Activated naive CD4-positive, alpha-beta T cell treated with anti-CD3 and anti-CD28 coated beads, Interleukin-2, amount 50 U/mL, for 72 hours (primary cell): ENCODE measurements at regions not wholly inside any gene's neighbourhood (a gene's known extent, or its start where the extent isn't known, plus 50 kb on each side); places are given as distances from the start of the nearest gene placed in this dataset.

Experiments
- ATAC-seq, 2 donors: fragments of 150-1000 bp; cut with Tn5 transposase; 2 replicates each; pipeline ENCODE4 v1.10.0; 2021; ENCODE audit warnings: mild to moderate bottlenecking in 2 of 2, moderate library complexity in 2 of 2
- DNase-seq, 2 donors: peaks; one replicate each; pipeline ENCODE4 v3.0.0; 2021 to 2022; ENCODE audit warnings: low spot score in 2 of 2
- H3K27ac Mint-ChIP-seq, 2 donors: one replicate each; pipeline ENCODE4 v1.8.0; 2022; ENCODE audit warnings: mild to moderate bottlenecking in 2 of 2, mixed read lengths in 2 of 2
- H3K36me3 Mint-ChIP-seq, 2 donors: one replicate each; pipeline ENCODE4 v1.8.0; 2022; ENCODE audit warnings: mixed read lengths in 2 of 2
- H3K9me3 Mint-ChIP-seq, 2 donors: one replicate each; pipeline ENCODE4 v1.8.0; 2022; ENCODE audit warnings: mixed read lengths in 2 of 2

DNA sequence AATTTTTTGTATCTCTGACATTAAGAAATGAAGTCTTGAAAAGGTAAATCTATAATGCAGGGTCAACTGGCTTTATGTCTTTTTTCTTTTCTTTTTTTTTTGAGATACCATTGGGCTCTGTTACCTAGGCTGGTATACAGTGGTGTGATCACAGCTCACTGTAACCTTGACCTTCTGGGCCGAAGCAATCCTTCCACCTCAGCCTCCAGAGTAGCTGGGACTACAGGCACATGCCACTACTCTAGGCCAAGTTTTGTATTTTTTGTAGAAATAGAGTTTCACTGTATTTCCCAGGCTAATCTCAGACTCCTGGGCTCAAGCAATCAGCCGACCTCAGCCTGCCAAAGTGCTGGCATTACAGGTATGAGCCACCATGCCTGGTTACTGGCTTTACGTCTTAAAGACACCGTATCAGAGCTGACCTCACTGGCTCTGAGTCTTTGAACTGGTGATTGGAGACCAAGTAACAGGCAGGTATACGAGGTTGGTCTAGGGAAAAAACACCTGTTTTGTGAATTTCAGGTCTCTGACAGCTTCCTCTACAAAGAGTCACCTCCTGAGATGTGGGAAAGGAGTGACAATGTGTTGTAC lies 70.4 kb upstream of the GPBP1 start:
- DNase-seq = no peak
- ATAC-seq = no peak
- Mint-ChIP-seq H3K36me3 (peaks cover 3 to 5% of the 10 kb centered on the region in 2 donors), H3K27ac (no peak overlapping the region), H3K9me3 (peaks cover 3 to 5% of the 10 kb centered on the region in 2 donors)

DNA sequence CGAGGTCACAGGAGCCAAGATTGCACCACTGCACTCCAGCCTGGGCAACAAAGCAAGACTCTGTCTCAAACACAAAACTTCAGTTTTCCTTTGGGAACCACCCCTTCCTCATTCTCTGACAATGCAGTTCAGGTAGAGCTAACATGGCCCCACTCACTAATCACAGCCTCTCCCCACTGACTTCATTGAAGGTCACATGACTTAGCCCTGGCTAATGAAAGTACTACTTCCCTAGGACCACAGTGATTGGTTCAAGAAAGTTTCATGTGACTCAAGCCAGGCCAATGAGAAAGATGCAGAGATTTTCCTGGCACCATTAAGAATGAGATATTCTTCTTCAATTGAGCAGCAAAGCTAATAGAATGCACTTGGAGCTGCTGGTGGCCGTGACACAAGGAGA lies 67.2 kb upstream of the GPBP1 start:
- Mint-ChIP-seq H3K9me3 (no peaks in the 10 kb centered on the region), H3K27ac (no peak overlapping the region)

DNA sequence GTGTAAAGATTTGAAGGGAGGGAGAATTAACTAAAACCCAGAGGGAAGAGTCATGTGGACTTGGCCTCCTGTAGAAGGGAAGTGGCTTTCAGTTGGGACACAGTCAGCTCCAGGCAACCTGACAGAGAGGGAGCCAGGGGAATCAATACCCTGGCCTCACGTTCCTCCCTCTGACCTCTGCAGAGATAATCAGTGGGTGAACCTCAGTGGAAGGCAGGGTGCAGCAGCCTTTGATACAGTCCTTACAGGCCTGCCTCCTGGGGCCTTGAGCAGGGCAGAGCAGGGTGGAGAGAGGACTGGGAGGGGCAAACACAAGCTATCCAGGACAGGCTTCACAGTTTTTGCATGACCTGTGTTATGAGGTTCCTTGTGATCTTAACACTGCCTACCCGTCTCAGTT lies 61.9 kb upstream of the GPBP1 start:
- Mint-ChIP-seq H3K27ac (no peak overlapping the region), H3K9me3 (no peaks in the 10 kb centered on the region), H3K36me3 (no peaks in the 10 kb centered on the region)
- ATAC-seq (no peak), DNase-seq (no peak)

More for the DNA sequence above, 67.2 kb upstream of the GPBP1 start:
- DNase-seq = no peak
- ATAC-seq = no peak
- H3K36me3 Mint-ChIP-seq = no peaks in the 10 kb centered on the region

DNA sequence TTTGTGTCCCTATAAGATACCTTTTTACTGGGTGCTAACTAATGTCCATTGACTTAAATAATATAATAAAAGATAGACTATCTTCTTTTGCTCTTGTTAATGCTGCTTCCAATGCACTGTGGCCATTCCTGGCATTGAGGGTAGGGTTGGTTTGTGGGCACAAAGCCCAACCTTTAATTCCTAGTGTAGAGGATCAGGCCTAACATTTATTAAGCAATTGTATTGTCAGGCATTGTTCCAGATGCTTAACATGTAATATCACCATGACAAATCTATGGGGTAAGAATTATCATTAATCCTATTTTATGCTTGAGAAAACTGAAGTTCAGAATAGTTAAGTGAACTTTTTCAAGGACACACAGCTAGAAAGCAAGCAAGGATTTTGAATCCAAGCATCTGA lies 60.4 kb upstream of the GPBP1 start:
- H3K9me3 Mint-ChIP-seq = no peaks in the 10 kb centered on the region
- no peaks in the 10 kb centered on the region for H3K36me3 Mint-ChIP-seq
- DNase-seq (no peak), ATAC-seq (no peak)
- no peak overlapping the region for H3K27ac Mint-ChIP-seq

DNA sequence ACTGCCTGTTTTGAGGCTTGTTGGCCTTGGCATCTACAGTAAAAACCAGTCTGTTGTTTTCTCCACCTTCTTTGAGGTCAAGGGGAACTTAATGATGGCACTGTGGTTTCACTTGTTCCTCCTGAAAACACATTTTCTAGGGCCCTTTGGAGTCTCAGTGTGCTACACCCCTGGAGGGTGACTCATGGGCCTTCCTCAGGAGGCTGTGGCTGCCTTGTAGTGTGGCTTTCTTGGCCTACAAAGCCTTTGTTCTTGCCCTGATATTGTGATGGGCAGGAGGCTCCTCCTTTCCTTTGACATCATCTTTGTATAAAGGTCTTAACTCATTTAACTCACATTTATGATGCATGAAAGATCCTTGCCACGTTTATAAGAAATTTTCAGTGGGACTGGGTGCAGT lies 56.3 kb upstream of the GPBP1 start:
- peak; percentile 59 to 66 for DNase-seq
- Mint-ChIP-seq H3K27ac (peak overlapping the region in 1 of 2 donors; percentile 46), H3K9me3 (no peaks in the 10 kb centered on the region), H3K36me3 (no peaks in the 10 kb centered on the region)
- ATAC-seq = peak; percentile 97 to 99

DNA sequence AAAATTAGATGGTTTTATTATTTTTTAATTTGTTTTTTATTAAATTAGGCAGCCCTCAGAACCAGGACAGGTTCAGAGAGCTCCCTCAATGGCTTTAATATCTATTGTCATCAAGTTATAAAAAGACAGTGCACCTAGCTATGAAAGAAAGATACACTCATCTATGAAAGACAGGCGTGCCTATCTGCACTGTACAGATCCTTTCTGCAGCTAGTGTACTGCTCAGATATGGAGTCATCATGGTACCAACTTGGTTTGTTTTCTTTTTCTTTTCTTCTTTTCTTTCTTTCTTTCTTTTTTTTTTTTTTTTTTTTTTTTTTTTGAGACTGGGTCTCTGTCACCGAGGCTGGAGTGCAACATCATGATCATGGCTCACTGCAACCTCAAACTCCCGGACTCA lies 54.8 kb upstream of the GPBP1 start:
- Mint-ChIP-seq H3K9me3 (peaks cover 0 to 3% of the 10 kb centered on the region in 2 donors), H3K27ac (no peak overlapping the region), H3K36me3 (no peaks in the 10 kb centered on the region)
- ATAC-seq (no peak), DNase-seq (no peak)

DNA sequence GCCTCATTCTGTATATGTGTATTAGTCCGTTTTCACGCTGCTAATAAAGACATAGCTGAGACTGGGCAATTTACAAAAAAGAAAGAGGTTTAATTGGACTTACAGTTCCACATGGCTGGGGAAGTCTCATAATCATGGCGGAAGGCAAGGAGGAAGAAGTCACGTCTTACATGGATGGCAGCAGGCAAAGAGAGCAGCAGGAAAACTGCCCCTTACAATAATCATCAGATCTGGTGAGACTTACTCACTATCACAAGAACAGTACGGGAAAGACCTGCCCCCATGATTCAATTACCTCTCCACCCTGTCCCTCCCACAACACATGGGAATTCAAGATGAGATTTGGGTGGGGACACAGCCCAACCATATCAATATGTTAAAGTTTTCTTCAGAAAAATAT lies 49.8 kb upstream of the GPBP1 start:
- no peaks in the 10 kb centered on the region for H3K36me3 Mint-ChIP-seq
- H3K27ac Mint-ChIP-seq = no peak overlapping the region
- DNase-seq = no peak
- ATAC-seq = no peak
- H3K9me3 Mint-ChIP-seq = peaks cover 0 to 6% of the 10 kb centered on the region in 2 donors
